ENCODE measurements at regions not wholly inside any gene's neighbourhood (a gene's known extent, or its start where the extent isn't known, plus 50 kb on each side); places are given as distances from the start of the nearest gene placed in this dataset.

DNA sequence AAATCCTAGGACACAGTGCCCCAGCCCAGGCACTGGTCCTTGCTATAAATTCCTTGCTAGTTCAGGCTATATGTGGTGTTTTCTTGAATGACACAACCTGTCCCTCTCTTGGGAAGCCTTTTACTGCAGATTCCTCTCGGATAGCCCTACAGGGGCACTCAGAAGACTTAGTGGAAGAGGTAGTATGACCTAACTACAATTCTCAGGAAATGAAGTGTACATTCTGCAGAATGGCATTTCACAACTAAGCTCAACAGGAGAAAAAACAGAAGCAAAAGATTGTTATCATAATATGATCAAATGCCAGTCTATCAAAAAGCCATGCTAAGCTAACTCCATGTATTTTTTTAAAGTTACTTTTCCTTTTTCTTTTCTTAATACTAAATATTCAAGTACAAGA is 66.3 kb upstream of the FBXL4 start:
- Histone ChIP-seq H2BK120ac (ENCODE audit: low read depth, low read length, poor library complexity, severe bottlenecking) (no peak overlapping the region), H3K27me3 (ENCODE audit: insufficient read depth, low read length) (no peaks in the 10 kb centered on the region), H2AK5ac (ENCODE audit: insufficient read length, low read length) (no peak overlapping the region), H3K14ac (ENCODE audit: insufficient read depth, low read length) (no peak overlapping the region), H3T11ph (ENCODE audit: low read length) (no peak overlapping the region), H3K79me2 (ENCODE audit: insufficient read depth, low read length) (no peaks in the 10 kb centered on the region), H3K9me3 (ENCODE audit: control insufficient read depth, low read depth, low read length) (no peaks in the 10 kb centered on the region), H4K5ac (ENCODE audit: insufficient read length, low read depth, low read length) (no peak overlapping the region), H2BK20ac (ENCODE audit: low read depth, low read length, poor library complexity, severe bottlenecking) (no peak overlapping the region), H4K91ac (ENCODE audit: insufficient read length, low read depth, low read length) (no peak overlapping the region), H3K23me2 (ENCODE audit: insufficient read length, low read depth, low read length, poor library complexity, severe bottlenecking) (no peaks in the 10 kb centered on the region), H2BK15ac (ENCODE audit: low read depth, low read length) (no peak overlapping the region), H2AFZ (ENCODE audit: low read length) (no peak overlapping the region), H3K27ac (ENCODE audit: insufficient read length, low read depth, low read length) (no peak overlapping the region), H3K4me1 (ENCODE audit: insufficient read depth, low read length) (no peaks in the 10 kb centered on the region), H2BK12ac (ENCODE audit: insufficient read length, low read depth, low read length) (no peak overlapping the region), H3K4ac (ENCODE audit: low read depth, low read length) (no peak overlapping the region), H3K4me2 (ENCODE audit: insufficient read depth, insufficient read length, low read length) (no peak overlapping the region), H2BK5ac (ENCODE audit: insufficient read length, low read length) (no peak overlapping the region), H4K8ac (replicated peaks; ENCODE audit: insufficient read length, low read depth, low read length) (no peak overlapping the region), H4K20me1 (ENCODE audit: control insufficient read depth, insufficient read depth, insufficient read length) (no peaks in the 10 kb centered on the region), H3K79me1 (ENCODE audit: insufficient read depth, low read depth, low read length, poor library complexity, severe bottlenecking) (no peaks in the 10 kb centered on the region), H3K56ac (ENCODE audit: insufficient read length, low read depth, low read length) (no peak overlapping the region), H3K18ac (ENCODE audit: insufficient read length, low read depth, low read length) (no peak overlapping the region), H3K9ac (ENCODE audit: extremely low read depth, insufficient read length, low read length) (no peak overlapping the region), H3K23ac (ENCODE audit: insufficient read length, low read depth, low read length) (no peak overlapping the region)
- H3K27ac Mint-ChIP-seq, result no peak overlapping the region
- DNase-seq, result no peak
- no peaks in the 10 kb centered on the region; a peak in 1 of 7 replicates for H3K36me3 Mint-ChIP-seq (ENCODE audit: insufficient read depth in 1 of 3, low read depth in 3 of 3)
- no peaks in the 10 kb centered on the region for H3K9me3 Mint-ChIP-seq
- H3K4me1 Mint-ChIP-seq, result no peaks in the 10 kb centered on the region
- no peak for TF ChIP-seq CTCF (conservative IDR thresholded peaks at IDR 0.05)
- H3K27me3 Mint-ChIP-seq (ENCODE audit: low read depth), result no peaks in the 10 kb centered on the region; the same call in 1 of the 2 replicates
- no peak overlapping the region for H3K4me3 Mint-ChIP-seq
- no CpG with 5 or more reads among the region's 1 CpG for WGBS (ENCODE audit: extremely low coverage, insufficient read length, low lambda C conversion rate)
